Endothelial cell of umbilical vein (primary cell): ENCODE measurements at regions not wholly inside any gene's neighbourhood (a gene's known extent, or its start where the extent isn't known, plus 50 kb on each side); places are given as distances from the start of the nearest gene placed in this dataset.

Experiments
- BruUV-seq: library from RNA; stranded (reverse); fragments of 400-500 nt; replicated peaks from 2 replicates; lab custom pipeline; 2021; lab: Mats Ljungman, UMichigan
- CTCF ChIA-PET: fragments of 300-600, 350-600 bp; sonication (Branson Sonifier 250); formaldehyde crosslinking; loops from one replicate; lab custom pipeline; 2021; ENCODE audit warnings: antibody characterized with exemption, inconsistent platforms; lab: Charles Lee
- POLR2A ChIA-PET: fragments of 300-600, 350-600 bp; sonication (Branson Sonifier 250); formaldehyde crosslinking; loops from one replicate; lab custom pipeline; 2021; ENCODE audit warnings: antibody characterized with exemption, inconsistent platforms; lab: Charles Lee
- DNase-seq: peaks from one replicate; pipeline ENCODE4 v3.0.0-alpha.2; 2011; ENCODE audit warnings: low read depth, low spot score
- FAIRE-seq: peaks from 2 replicates; lab custom pipeline; 2011; peaks lifted over from hg19 to GRCh38; lab: Jason Lieb, UNC
- H2AFZ ChIP-seq: 2 replicates; pipeline ENCODE4 v1.6.0; 2012; ENCODE audit warnings: low read depth, low read length, control low read depth, inconsistent platforms
- H3K27ac ChIP-seq: 2 replicates; pipeline ENCODE4 v1.5.1; 2011; ENCODE audit warnings: low read depth, mild to moderate bottlenecking, control low read depth, low read length, moderate library complexity; ENCODE audit not compliant: insufficient read depth
- H3K27me3 ChIP-seq, 2 experiments: 2 replicates each; pipeline versions ENCODE4 v1.6.0 to v1.6.1; 2011; ENCODE audit warnings: low read length in 2 of 2, mixed read lengths in 1 of 2; ENCODE audit not compliant: control insufficient read depth in 2 of 2, insufficient read depth in 2 of 2
- H3K36me3 ChIP-seq, 2 experiments: 2 replicates in 1 of 2; 3 replicates in 1 of 2; pipeline ENCODE4 v1.5.1; 2011; ENCODE audit warnings: low read length in 2 of 2, mild to moderate bottlenecking in 1 of 2, moderate library complexity in 1 of 2; ENCODE audit not compliant: control insufficient read depth in 2 of 2, insufficient read depth in 2 of 2; ENCODE audit errors: extremely low read depth in 1 of 2
- H3K4me1 ChIP-seq: 3 replicates; pipeline ENCODE4 v1.5.1; 2011; ENCODE audit warnings: mild to moderate bottlenecking, low read length; ENCODE audit not compliant: control insufficient read depth, insufficient read depth; ENCODE audit errors: extremely low read depth
- H3K4me2 ChIP-seq: 2 replicates; pipeline ENCODE4 v1.6.1; 2011; ENCODE audit warnings: low read length, control low read depth, mixed read lengths; ENCODE audit not compliant: insufficient read depth
- H3K4me3 ChIP-seq, 3 experiments: fragments of 200-600 bp in 1 of 3; sonication (generic), shearing (Covaris generic) in 1 of 3; replicated peaks in 1 of 3; 2 replicates each; pipeline ENCODE4 v1.5.1; 2011 to 2016; ENCODE audit warnings: control low read depth in 3 of 3, low read length in 3 of 3, mild to moderate bottlenecking in 2 of 3, inconsistent platforms in 1 of 3, low read depth in 1 of 3, moderate library complexity in 1 of 3; ENCODE audit not compliant: insufficient read depth in 1 of 3
- H3K79me2 ChIP-seq: 2 replicates; pipeline ENCODE4 v1.6.0; 2012; ENCODE audit warnings: low read length, inconsistent platforms; ENCODE audit not compliant: control insufficient read depth, insufficient read depth
- H3K9ac ChIP-seq: replicated peaks from 2 replicates; pipeline ENCODE3; 2011; ENCODE audit warnings: low read length, control low read depth; ENCODE audit not compliant: insufficient read depth; ENCODE audit errors: extremely low read depth
- H3K9me1 ChIP-seq: replicated peaks from 3 replicates; pipeline ENCODE4 v1.6.0; 2011; ENCODE audit warnings: mild to moderate bottlenecking, low read length; ENCODE audit not compliant: control insufficient read depth, insufficient read depth; ENCODE audit errors: extremely low read depth
- H3K9me3 ChIP-seq: replicated peaks from 2 replicates; pipeline ENCODE4 v1.5.1; 2012; ENCODE audit warnings: low read length, inconsistent platforms; ENCODE audit not compliant: control insufficient read depth, insufficient read depth
- H4K20me1 ChIP-seq: replicated peaks from 2 replicates; pipeline ENCODE3; 2011; ENCODE audit warnings: mild to moderate bottlenecking, low read length; ENCODE audit not compliant: control insufficient read depth, insufficient read depth; ENCODE audit errors: extremely low read depth
- CTCF ChIP-seq, 2 donors: IDR thresholded peaks; 1 replicate in 1 of 2; 2 replicates in 1 of 2; pipeline ENCODE4 v1.5.1; 2011; ENCODE audit warnings: low read length in 2 of 2, mild to moderate bottlenecking in 2 of 2, moderate library complexity in 2 of 2, control low read depth in 1 of 2, inconsistent platforms in 1 of 2, low read depth in 1 of 2; ENCODE audit not compliant: insufficient read depth in 1 of 2; ENCODE audit errors: extremely low read depth in 1 of 2
- EZH2 ChIP-seq: IDR thresholded peaks from 2 replicates; pipeline ENCODE4 v1.6.1; 2012; ENCODE audit warnings: borderline replicate concordance, low read depth, mild to moderate bottlenecking, moderate library complexity, low read length, inconsistent platforms; ENCODE audit not compliant: severe bottlenecking
- FOS ChIP-seq: IDR thresholded peaks from 2 replicates; pipeline ENCODE4 v1.6.1; 2011; ENCODE audit warnings: mild to moderate bottlenecking, low read length, moderate library complexity, borderline replicate concordance; ENCODE audit not compliant: insufficient read depth
- GATA2 ChIP-seq: IDR thresholded peaks from 2 replicates; pipeline ENCODE4 v1.7.0; 2011; ENCODE audit warnings: low read depth, mild to moderate bottlenecking, moderate library complexity, mixed read lengths, low read length; ENCODE audit not compliant: insufficient read length, insufficient read depth
- JUN ChIP-seq: IDR thresholded peaks from 2 replicates; pipeline ENCODE4 v1.6.1; 2011; ENCODE audit warnings: borderline replicate concordance, low read depth; ENCODE audit not compliant: insufficient read length, insufficient read depth
- MYC ChIP-seq: IDR thresholded peaks from one replicate; pipeline ENCODE4 v1.6.1; 2011; ENCODE audit warnings: mild to moderate bottlenecking, low read depth, low read length
- POLR2A ChIP-seq: IDR thresholded peaks from 2 replicates; pipeline ENCODE4 v1.6.1; 2012; ENCODE audit warnings: low read depth, mild to moderate bottlenecking, control low read depth, low read length
- POLR2AphosphoS5 ChIP-seq: IDR thresholded peaks from 2 replicates; pipeline ENCODE4 v1.6.1; 2012; ENCODE audit warnings: low read depth, mild to moderate bottlenecking, control low read depth, low read length, moderate library complexity; ENCODE audit not compliant: insufficient read depth
- dilution Hi-C: fragments of 300-500 bp; cut with MboI; formaldehyde crosslinking; loops from one replicate; pipeline ENCODE4 v1.15.0; 2019; ENCODE audit warnings: low sequenced_read_pairs; ENCODE audit not compliant: extremely low pct_ligation_motif_present
- intact Hi-C: fragments of 100-400 bp; cut with micrococcal nuclease; formaldehyde crosslinking; loops from one replicate; pipeline ENCODE4 v1.10.0; 2022
- TF ChIP-seq, protein P1 (sequence below): IDR thresholded peaks from 2 replicates; pipeline ENCODE4 v1.6.1; 2011; ENCODE audit not compliant: insufficient read depth, insufficient read length

GRCh38 chr4:124096290-124096689 lies 616.2 kb downstream of the ANKRD50 start:
- Histone ChIP-seq H3K4me1 (no peaks in the 10 kb centered on the region), H3K36me3 (no peaks in the 10 kb centered on the region), H4K20me1 (no peaks in the 10 kb centered on the region), H3K9me1 (no peaks in the 10 kb centered on the region), H2AFZ (no peak overlapping the region), H3K27ac (no peak overlapping the region), H3K4me2 (no peak overlapping the region), H3K27me3 (no peaks in the 10 kb centered on the region), H3K9ac (no peak overlapping the region), H3K4me3 (no peak overlapping the region), H3K79me2 (no peaks in the 10 kb centered on the region), H3K9me3 (no peaks in the 10 kb centered on the region)
- intact Hi-C loops (no loop called here), dilution Hi-C loops (no loop called here)
- TF ChIP-seq GATA2 (no peak), JUN (no peak), CTCF (IDR thresholded peaks at IDR 0.05; ENCODE audit: extremely low read depth in 1 of 2, insufficient read depth in 1 of 2, low read depth in 1 of 2, low read length in 2 of 2) (no peak), POLR2A (no peak), POLR2AphosphoS5 (no peak)
- no TSS peak for BruUV-seq
- ChIA-PET CTCF (no interaction called here), POLR2A (no interaction called here)
- DNase-seq (no peak), FAIRE-seq (no peak)

DNA sequence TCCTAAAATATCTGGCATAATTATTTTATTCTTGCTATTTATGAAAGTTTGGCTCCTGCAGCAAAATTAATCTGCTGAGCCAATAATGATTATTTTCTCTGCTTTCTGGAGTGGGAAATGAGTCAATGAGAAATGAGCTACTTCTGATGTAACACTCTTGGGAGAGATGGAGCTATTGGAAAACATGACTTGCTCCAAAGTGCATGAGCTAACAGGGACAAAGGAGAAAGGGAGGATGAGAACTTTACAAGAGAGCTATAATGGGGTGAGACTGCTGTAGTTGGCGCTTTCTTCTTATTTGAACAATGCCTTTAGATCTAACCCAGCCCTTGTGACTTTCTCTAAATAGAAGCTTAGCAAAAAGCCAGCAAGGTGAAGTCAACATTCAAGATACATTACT lies 615.1 kb downstream of the ANKRD50 start:
- Histone ChIP-seq H3K4me2 (no peak overlapping the region), H3K9me3 (no peaks in the 10 kb centered on the region), H3K79me2 (no peaks in the 10 kb centered on the region), H3K27ac (no peak overlapping the region), H3K9ac (no peak overlapping the region), H3K4me1 (no peaks in the 10 kb centered on the region), H3K27me3 (no peaks in the 10 kb centered on the region), H2AFZ (no peak overlapping the region), H3K9me1 (no peaks in the 10 kb centered on the region), H3K4me3 (no peak overlapping the region), H4K20me1 (no peaks in the 10 kb centered on the region), H3K36me3 (no peaks in the 10 kb centered on the region)
- intact Hi-C loops, result no loop called here
- dilution Hi-C loops, result no loop called here
- peak; percentile 5 for DNase-seq
- CTCF ChIA-PET, result interaction anchor here (0.9 to 1.0 kb wide), 2 partner anchors 11 to 325 kb away, joined by 3 to 5 read pairs; no protein-coding TSS in a partner anchor
- FAIRE-seq, result no peak
- POLR2A ChIA-PET, result no interaction called here
- no TSS peak for BruUV-seq
- TF ChIP-seq CTCF (IDR thresholded peaks at IDR 0.05; ENCODE audit: extremely low read depth in 1 of 2, insufficient read depth in 1 of 2, low read depth in 1 of 2, low read length in 2 of 2), result no peak
- TF ChIP-seq JUN, result no peak
- no peak for TF ChIP-seq POLR2A
- TF ChIP-seq MYC, result no peak
- TF ChIP-seq GATA2, result no peak
- TF ChIP-seq, protein P1, sequence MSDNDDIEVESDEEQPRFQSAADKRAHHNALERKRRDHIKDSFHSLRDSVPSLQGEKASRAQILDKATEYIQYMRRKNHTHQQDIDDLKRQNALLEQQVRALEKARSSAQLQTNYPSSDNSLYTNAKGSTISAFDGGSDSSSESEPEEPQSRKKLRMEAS, result no peak
- no peak for TF ChIP-seq EZH2
- TF ChIP-seq POLR2AphosphoS5, result no peak
- no peak for TF ChIP-seq FOS
